ENCODE measurements at regions not wholly inside any gene's neighbourhood (a gene's known extent, or its start where the extent isn't known, plus 50 kb on each side); places are given as distances from the start of the nearest gene placed in this dataset.

DNA sequence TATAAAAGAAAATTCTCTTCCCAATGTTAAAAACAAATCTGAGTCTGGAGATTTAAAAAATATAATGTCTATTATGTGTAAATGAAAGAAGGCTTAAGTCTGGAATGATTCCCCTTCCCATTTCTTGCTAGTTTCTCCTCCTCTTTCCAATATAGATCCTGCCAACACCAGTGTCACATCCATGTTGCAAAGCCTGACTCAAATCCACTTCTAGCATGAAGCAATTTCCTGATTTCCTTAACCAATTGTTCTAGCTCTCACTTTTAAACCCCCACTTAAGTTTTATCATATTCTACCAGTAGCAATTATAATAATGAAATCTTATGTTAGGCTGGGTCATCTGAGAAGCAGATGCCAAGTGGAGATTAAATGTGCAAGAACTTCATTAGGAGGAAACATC is 100.1 kb upstream of the SEC61G start:
- H3K9me2 ChIP-seq (replicated peaks; ENCODE audit: insufficient read depth, low read length) = no peaks in the 10 kb centered on the region
- H3K4me2 ChIP-seq (ENCODE audit: low read depth, low read length, poor library complexity, severe bottlenecking) = no peak overlapping the region
- no peaks in the 10 kb centered on the region for H3F3A ChIP-seq (ENCODE audit: insufficient read depth)
- no peaks in the 10 kb centered on the region for H3K9me3 ChIP-seq (ENCODE audit: insufficient read depth, low read length)
- no peaks in the 10 kb centered on the region for H3K27me3 ChIP-seq (ENCODE audit: low read length)
- H4K20me1 ChIP-seq (ENCODE audit: low read depth, low read length) = no peaks in the 10 kb centered on the region
- H3K27ac ChIP-seq (ENCODE audit: low read depth, low read length) = no peak overlapping the region
- H3K4me3 ChIP-seq (ENCODE audit: insufficient read depth, low read length, poor library complexity, severe bottlenecking) = no peak overlapping the region
- H3K9ac ChIP-seq (ENCODE audit: low read length) = no peak overlapping the region
- no peaks in the 10 kb centered on the region for H3K36me3 ChIP-seq (ENCODE audit: low read length)
- no peaks in the 10 kb centered on the region for H3K79me2 ChIP-seq (ENCODE audit: insufficient read depth, low read length)
- no peak overlapping the region for H2AFZ ChIP-seq (ENCODE audit: low read depth, low read length, severe bottlenecking)
- no peak for TF ChIP-seq EZH2phosphoT487 (conservative IDR thresholded peaks at IDR 0.05; ENCODE audit: low read length)
- TF ChIP-seq, protein P1, sequence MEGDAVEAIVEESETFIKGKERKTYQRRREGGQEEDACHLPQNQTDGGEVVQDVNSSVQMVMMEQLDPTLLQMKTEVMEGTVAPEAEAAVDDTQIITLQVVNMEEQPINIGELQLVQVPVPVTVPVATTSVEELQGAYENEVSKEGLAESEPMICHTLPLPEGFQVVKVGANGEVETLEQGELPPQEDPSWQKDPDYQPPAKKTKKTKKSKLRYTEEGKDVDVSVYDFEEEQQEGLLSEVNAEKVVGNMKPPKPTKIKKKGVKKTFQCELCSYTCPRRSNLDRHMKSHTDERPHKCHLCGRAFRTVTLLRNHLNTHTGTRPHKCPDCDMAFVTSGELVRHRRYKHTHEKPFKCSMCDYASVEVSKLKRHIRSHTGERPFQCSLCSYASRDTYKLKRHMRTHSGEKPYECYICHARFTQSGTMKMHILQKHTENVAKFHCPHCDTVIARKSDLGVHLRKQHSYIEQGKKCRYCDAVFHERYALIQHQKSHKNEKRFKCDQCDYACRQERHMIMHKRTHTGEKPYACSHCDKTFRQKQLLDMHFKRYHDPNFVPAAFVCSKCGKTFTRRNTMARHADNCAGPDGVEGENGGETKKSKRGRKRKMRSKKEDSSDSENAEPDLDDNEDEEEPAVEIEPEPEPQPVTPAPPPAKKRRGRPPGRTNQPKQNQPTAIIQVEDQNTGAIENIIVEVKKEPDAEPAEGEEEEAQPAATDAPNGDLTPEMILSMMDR (IDR thresholded peaks at IDR 0.05; ENCODE audit: insufficient read depth, low read length, poor library complexity, severe bottlenecking) = no peak

DNA sequence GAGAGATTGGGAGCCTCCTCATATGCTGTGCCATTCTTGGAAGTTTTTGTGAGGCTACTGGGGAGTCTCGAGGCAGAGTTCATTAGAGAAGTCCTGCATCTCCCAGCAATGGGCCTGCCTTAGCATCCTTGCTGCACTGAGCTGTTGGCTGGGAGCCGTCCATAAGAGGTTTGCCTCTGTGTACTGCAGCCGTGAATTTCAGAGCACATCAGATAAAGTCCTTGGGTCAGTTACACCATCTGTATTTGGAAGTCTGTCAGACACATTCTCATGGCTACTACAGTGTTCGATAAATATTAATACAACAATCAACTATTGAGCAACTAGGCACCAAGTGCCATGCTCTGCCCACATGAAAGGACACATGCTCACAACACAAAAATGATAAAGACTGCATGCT is 100.5 kb upstream of the SEC61G start:
- H3K9me2 ChIP-seq (replicated peaks; ENCODE audit: insufficient read depth, low read length) = no peaks in the 10 kb centered on the region
- H3K9me3 ChIP-seq (ENCODE audit: insufficient read depth, low read length) = no peaks in the 10 kb centered on the region
- TF ChIP-seq, protein P1 (IDR thresholded peaks at IDR 0.05; ENCODE audit: insufficient read depth, low read length, poor library complexity, severe bottlenecking) = no peak
- no peak for TF ChIP-seq EZH2phosphoT487 (conservative IDR thresholded peaks at IDR 0.05; ENCODE audit: low read length)
- H3K4me3 ChIP-seq (ENCODE audit: insufficient read depth, low read length, poor library complexity, severe bottlenecking) = no peak overlapping the region
- no peaks in the 10 kb centered on the region for H3K27me3 ChIP-seq (ENCODE audit: low read length)
- no peaks in the 10 kb centered on the region for H3K79me2 ChIP-seq (ENCODE audit: insufficient read depth, low read length)
- H3F3A ChIP-seq (ENCODE audit: insufficient read depth) = no peaks in the 10 kb centered on the region
- H3K27ac ChIP-seq (ENCODE audit: low read depth, low read length) = no peak overlapping the region
- H2AFZ ChIP-seq (ENCODE audit: low read depth, low read length, severe bottlenecking) = no peak overlapping the region
- no peak overlapping the region for H3K4me2 ChIP-seq (ENCODE audit: low read depth, low read length, poor library complexity, severe bottlenecking)
- no peak overlapping the region for H3K9ac ChIP-seq (ENCODE audit: low read length)
- no peaks in the 10 kb centered on the region for H4K20me1 ChIP-seq (ENCODE audit: low read depth, low read length)
- no peaks in the 10 kb centered on the region for H3K36me3 ChIP-seq (ENCODE audit: low read length)

DNA sequence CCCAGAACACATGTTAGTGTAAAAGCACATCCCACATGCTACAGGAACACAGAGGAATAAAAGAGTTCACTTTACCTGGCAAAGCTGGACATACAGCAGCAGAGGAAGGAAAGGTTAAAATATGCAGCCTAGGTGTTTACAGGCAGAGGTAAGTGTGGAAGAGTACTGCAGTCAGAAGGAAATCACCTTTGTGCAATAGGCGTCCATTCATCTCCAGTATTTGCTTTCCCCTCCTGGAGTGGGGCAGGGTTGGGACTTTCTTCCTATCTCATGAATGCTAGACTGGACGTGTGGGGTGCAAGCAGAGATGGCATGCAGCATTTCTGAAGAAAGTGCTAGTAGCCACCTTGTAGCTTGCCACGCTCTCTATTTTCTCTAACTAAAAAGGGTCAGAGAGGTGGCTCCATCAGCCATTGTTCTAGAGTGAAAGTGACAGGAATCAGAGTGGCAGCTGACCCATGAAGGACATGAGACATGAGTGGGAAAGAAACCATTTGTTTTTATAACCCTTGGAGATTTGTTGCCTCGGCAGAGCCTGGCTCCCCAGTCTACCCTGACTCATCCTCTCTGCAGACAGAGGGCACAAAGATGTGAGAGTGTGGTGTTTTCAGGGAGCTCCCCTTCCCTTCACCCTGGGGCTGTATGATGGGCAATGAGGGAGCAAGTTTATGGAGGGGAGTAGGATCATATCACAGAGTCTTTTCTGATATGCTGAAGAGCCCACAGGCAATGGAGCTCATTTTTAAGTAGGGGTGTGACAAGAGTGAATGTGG is 101.2 kb upstream of the SEC61G start:
- no peak overlapping the region for H3K27ac ChIP-seq (ENCODE audit: low read depth, low read length)
- H2AFZ ChIP-seq (ENCODE audit: low read depth, low read length, severe bottlenecking) = no peak overlapping the region
- H3K27me3 ChIP-seq (ENCODE audit: low read length) = no peaks in the 10 kb centered on the region
- no peak overlapping the region for H3K9ac ChIP-seq (ENCODE audit: low read length)
- no peaks in the 10 kb centered on the region for H3K9me2 ChIP-seq (replicated peaks; ENCODE audit: insufficient read depth, low read length)
- H3K4me2 ChIP-seq (ENCODE audit: low read depth, low read length, poor library complexity, severe bottlenecking) = no peak overlapping the region
- H3K79me2 ChIP-seq (ENCODE audit: insufficient read depth, low read length) = no peaks in the 10 kb centered on the region
- H3F3A ChIP-seq (ENCODE audit: insufficient read depth) = no peaks in the 10 kb centered on the region
- TF ChIP-seq, protein P1 (IDR thresholded peaks at IDR 0.05; ENCODE audit: insufficient read depth, low read length, poor library complexity, severe bottlenecking) = no peak
- no peak for TF ChIP-seq EZH2phosphoT487 (conservative IDR thresholded peaks at IDR 0.05; ENCODE audit: low read length)
- no peaks in the 10 kb centered on the region for H4K20me1 ChIP-seq (ENCODE audit: low read depth, low read length)
- no peaks in the 10 kb centered on the region for H3K9me3 ChIP-seq (ENCODE audit: insufficient read depth, low read length)
- H3K4me3 ChIP-seq (ENCODE audit: insufficient read depth, low read length, poor library complexity, severe bottlenecking) = no peak overlapping the region
- H3K36me3 ChIP-seq (ENCODE audit: low read length) = no peaks in the 10 kb centered on the region

Data from SU-DHL-6 (cell line).